Adrenal gland (tissue), 5 donors: ENCODE measurements at regions not wholly inside any gene's neighbourhood (a gene's known extent, or its start where the extent isn't known, plus 50 kb on each side); places are given as distances from the start of the nearest gene placed in this dataset.

Experiments
- POLR2A ChIP-seq, 2 donors: fragments of 450-650 bp; IDR thresholded peaks; one replicate each; pipeline ENCODE4 v1.6.1; 2017; ENCODE audit warnings: antibody characterized with exemption in 2 of 2, mild to moderate bottlenecking in 2 of 2, moderate library complexity in 1 of 2
- TF ChIP-seq, protein P1 (sequence below), 6 experiments: fragments of 450-650 bp in 4 of 6; fragments of 200-600 bp in 2 of 6; sonication (generic) in 1 of 6; IDR thresholded peaks; 1 replicate in 5 of 6; 2 replicates in 1 of 6; pipeline versions ENCODE4 v1.5.1 to v1.8.0; 2016 to 2021; ENCODE audit warnings: antibody characterized with exemption in 6 of 6, mild to moderate bottlenecking in 2 of 6, moderate library complexity in 1 of 6
- donor health status: DM: no; HTN: no; CAD: no.

DNA sequence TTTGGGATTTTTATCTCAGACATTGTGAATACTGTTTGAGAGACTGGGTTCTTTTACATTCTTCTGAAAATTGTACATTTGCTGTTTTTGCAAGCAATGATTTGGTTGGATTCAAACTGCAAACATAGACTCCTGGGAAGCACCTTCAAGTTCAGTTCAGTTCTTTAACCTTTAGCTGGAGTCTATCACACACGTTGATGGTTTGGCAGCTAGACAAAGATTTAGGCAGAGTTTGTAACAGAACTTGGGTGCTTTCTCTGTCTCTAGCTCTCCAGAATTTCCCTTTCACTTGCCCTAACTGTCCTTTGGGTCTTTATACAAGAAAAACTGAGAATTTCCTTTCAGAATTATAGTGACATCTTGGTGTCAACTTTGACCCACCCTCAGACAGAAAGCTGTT lies 556.6 kb downstream of the DIAPH3 start:
- TF ChIP-seq, protein P1, sequence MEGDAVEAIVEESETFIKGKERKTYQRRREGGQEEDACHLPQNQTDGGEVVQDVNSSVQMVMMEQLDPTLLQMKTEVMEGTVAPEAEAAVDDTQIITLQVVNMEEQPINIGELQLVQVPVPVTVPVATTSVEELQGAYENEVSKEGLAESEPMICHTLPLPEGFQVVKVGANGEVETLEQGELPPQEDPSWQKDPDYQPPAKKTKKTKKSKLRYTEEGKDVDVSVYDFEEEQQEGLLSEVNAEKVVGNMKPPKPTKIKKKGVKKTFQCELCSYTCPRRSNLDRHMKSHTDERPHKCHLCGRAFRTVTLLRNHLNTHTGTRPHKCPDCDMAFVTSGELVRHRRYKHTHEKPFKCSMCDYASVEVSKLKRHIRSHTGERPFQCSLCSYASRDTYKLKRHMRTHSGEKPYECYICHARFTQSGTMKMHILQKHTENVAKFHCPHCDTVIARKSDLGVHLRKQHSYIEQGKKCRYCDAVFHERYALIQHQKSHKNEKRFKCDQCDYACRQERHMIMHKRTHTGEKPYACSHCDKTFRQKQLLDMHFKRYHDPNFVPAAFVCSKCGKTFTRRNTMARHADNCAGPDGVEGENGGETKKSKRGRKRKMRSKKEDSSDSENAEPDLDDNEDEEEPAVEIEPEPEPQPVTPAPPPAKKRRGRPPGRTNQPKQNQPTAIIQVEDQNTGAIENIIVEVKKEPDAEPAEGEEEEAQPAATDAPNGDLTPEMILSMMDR (IDR thresholded peaks at IDR 0.05): no peak
- TF ChIP-seq POLR2A (IDR thresholded peaks at IDR 0.05): no peak
